MCF 10A (cell line): ENCODE measurements at regions not wholly inside any gene's neighbourhood (a gene's known extent, or its start where the extent isn't known, plus 50 kb on each side); places are given as distances from the start of the nearest gene placed in this dataset.
"Not testable (repeated sequence)": the region's sequence is repeated elsewhere in the genome, so short reads cannot be mapped to it uniquely, and the experiment has no call there.

Experiments
- BruUV-seq: library from RNA; stranded (reverse); fragments of 400-500 nt; replicated peaks from 2 replicates; lab custom pipeline; 2021; lab: Mats Ljungman, UMichigan
- CTCF ChIA-PET: fragments of 300-600 bp; sonication (Branson Sonifier 250); formaldehyde crosslinking; extraction: SDS; loops from one replicate; lab custom pipeline; 2021; ENCODE audit warnings: antibody characterized with exemption, inconsistent platforms; lab: Yijun Ruan, JAX
- POLR2A ChIA-PET: fragments of 300-600, 350-650 bp; sonication (Branson Sonifier 250); formaldehyde crosslinking; extraction: SDS; loops from one replicate; lab custom pipeline; 2020; ENCODE audit warnings: antibody characterized with exemption, inconsistent platforms; lab: Yijun Ruan, JAX
- DNase-seq: peaks from one replicate; pipeline ENCODE4 v3.0.0-alpha.2; 2018; ENCODE audit not compliant: unreplicated experiment
- H3K27ac Mint-ChIP-seq: one replicate; pipeline ENCODE4 v1.8.0; 2022; ENCODE audit warnings: mild to moderate bottlenecking, low read depth, mixed read lengths; ENCODE audit not compliant: unreplicated experiment
- H3K27me3 Mint-ChIP-seq: one replicate; pipeline ENCODE4 v1.8.0; 2022; ENCODE audit warnings: mixed read lengths; ENCODE audit not compliant: insufficient read depth, unreplicated experiment
- H3K36me3 Mint-ChIP-seq: one replicate; pipeline ENCODE4 v1.8.0; 2022; ENCODE audit warnings: mild to moderate bottlenecking, moderate library complexity, mixed read lengths; ENCODE audit not compliant: insufficient read depth, unreplicated experiment
- H3K4me1 Mint-ChIP-seq: one replicate; pipeline ENCODE4 v1.8.0; 2022; ENCODE audit warnings: mixed read lengths; ENCODE audit not compliant: insufficient read depth, unreplicated experiment
- H3K4me3 Mint-ChIP-seq: one replicate; pipeline ENCODE4 v1.8.0; 2022; ENCODE audit warnings: mild to moderate bottlenecking, moderate library complexity, mixed read lengths; ENCODE audit not compliant: unreplicated experiment
- H3K9me3 Mint-ChIP-seq: one replicate; pipeline ENCODE4 v1.8.0; 2022; ENCODE audit warnings: mixed read lengths; ENCODE audit not compliant: unreplicated experiment
- intact Hi-C: fragments of 100-400 bp; cut with micrococcal nuclease; formaldehyde crosslinking; loops from 2 replicates; pipeline ENCODE4 v1.14.1; 2022
- TF ChIP-seq, protein P1 (sequence below): fragments of 200-600 bp; IDR thresholded peaks from one replicate; pipeline ENCODE4 v1.8.0; 2022; ENCODE audit warnings: antibody characterized with exemption, mild to moderate bottlenecking; ENCODE audit not compliant: unreplicated experiment

DNA sequence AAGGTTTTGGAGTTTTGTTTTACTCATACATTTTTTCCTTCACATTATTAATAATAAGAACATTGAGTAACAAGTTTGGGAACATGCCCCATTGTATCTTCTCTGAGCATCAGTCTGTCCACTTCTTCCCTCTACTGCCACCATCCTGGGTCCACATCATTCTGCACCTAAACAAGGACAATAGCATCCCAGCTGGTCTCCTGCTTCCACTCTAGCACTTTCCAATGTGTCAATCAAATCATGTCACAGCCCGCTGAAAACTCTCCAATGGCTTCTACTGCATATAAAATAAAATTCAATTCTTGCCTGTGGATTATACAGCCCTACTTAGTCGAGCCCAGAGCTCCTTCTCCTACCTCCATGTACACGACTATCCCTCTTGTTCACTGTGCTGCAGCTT, 66.8 kb upstream of the RBPJ start:
- ChIA-PET CTCF (interaction anchor here (1.1 kb wide), 1 partner anchor 171 kb away, joined by 3 read pairs; no protein-coding TSS in a partner anchor), POLR2A (interaction anchor here (0.7 kb wide), 1 partner anchor 1050 kb away, joined by 3 read pairs; no protein-coding TSS in a partner anchor)
- Mint-ChIP-seq H3K4me1 (peaks cover 6% of the 10 kb centered on the region), H3K27ac (no peak overlapping the region), H3K9me3 (no peaks in the 10 kb centered on the region), H3K36me3 (no peaks in the 10 kb centered on the region), H3K4me3 (no peak overlapping the region), H3K27me3 (no peaks in the 10 kb centered on the region)
- no TSS peak for BruUV-seq
- DNase-seq: no peak
- intact Hi-C loops: no loop called here
- TF ChIP-seq, protein P1, sequence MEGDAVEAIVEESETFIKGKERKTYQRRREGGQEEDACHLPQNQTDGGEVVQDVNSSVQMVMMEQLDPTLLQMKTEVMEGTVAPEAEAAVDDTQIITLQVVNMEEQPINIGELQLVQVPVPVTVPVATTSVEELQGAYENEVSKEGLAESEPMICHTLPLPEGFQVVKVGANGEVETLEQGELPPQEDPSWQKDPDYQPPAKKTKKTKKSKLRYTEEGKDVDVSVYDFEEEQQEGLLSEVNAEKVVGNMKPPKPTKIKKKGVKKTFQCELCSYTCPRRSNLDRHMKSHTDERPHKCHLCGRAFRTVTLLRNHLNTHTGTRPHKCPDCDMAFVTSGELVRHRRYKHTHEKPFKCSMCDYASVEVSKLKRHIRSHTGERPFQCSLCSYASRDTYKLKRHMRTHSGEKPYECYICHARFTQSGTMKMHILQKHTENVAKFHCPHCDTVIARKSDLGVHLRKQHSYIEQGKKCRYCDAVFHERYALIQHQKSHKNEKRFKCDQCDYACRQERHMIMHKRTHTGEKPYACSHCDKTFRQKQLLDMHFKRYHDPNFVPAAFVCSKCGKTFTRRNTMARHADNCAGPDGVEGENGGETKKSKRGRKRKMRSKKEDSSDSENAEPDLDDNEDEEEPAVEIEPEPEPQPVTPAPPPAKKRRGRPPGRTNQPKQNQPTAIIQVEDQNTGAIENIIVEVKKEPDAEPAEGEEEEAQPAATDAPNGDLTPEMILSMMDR: no peak

DNA sequence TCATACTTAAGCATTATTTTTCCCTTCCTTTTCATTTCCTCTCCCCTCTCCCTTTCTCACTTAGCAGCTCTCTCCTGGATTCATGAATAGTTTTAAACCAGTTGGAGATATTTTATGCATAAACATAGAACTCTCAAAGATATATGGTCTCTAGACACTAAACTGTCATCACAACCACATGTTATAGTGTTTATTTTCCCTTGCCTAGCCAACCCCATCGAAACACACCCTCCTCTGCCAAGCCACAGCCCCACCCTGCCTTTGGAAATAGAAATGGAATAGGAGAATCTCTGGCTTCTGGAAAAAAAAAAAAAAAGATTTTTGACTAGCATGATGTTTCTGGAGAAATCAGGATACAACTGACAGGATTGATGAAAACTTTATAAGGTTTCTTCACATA, 64.8 kb upstream of the RBPJ start:
- DNase-seq: peak; percentile 7
- peaks cover 4% of the 10 kb centered on the region for H3K9me3 Mint-ChIP-seq
- peak overlapping the region; percentile 46 for H3K27ac Mint-ChIP-seq
- intact Hi-C loops: no loop called here
- no peaks in the 10 kb centered on the region for H3K36me3 Mint-ChIP-seq
- ChIA-PET CTCF (interaction anchor here (1.3 kb wide), 1 partner anchor 20 kb away, joined by 6 read pairs; no protein-coding TSS in a partner anchor), POLR2A (interaction anchor here (1.5 kb wide), 1 partner anchor 34 kb away, joined by 4 read pairs; no protein-coding TSS in a partner anchor)
- BruUV-seq: no TSS peak
- no peaks in the 10 kb centered on the region for H3K27me3 Mint-ChIP-seq
- H3K4me3 Mint-ChIP-seq: no peak overlapping the region
- TF ChIP-seq, protein P1: no peak
- peaks cover 6% of the 10 kb centered on the region for H3K4me1 Mint-ChIP-seq

DNA sequence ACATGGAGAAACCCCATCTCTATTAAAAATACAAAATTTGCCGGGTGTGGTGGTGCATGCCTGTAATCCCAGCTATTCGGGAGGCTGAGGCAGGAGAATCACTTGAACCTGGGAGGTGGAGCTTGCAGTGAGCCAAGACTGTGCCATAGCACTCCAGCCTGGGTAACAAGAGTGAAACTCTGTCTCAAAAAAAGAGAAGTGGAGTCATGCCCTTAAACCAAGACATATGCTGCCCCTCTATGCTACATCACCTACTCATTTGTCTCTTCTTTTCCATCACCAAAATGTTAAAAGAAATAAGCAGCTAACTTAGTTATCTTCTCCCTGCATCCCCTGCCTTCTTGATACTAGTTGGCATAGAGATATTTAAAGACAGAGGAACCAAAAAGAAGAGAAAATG, 63.4 kb upstream of the RBPJ start:
- intact Hi-C loops, POLR2A ChIA-PET, H3K4me1 Mint-ChIP-seq, H3K9me3 Mint-ChIP-seq, H3K27ac Mint-ChIP-seq, DNase-seq, BruUV-seq, H3K36me3 Mint-ChIP-seq, H3K4me3 Mint-ChIP-seq, H3K27me3 Mint-ChIP-seq: not testable (repeated sequence)
- CTCF ChIA-PET: interaction anchor here (1.3 to 1.6 kb wide), 2 partner anchors 22 to 175 kb away, joined by 3 to 6 read pairs; no protein-coding TSS in a partner anchor

DNA sequence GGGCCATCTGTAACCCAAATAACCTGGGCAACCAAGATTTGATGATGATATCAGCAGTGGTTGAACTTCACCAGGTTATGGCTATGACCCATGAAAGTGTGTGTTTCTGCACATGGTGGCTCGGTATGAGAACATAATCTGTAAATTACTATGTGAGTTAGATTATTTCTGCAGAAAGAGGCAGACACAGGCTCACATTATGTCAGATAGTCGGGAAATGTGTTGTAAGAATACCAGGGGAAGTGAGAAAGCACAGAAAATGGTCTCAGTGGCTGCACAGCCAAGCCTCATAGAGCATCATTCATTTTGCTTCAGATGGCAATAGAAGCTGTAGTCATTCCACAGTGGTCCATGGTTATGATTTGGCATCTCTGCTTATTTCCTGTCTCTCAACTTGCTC, 63.0 kb upstream of the RBPJ start:
- intact Hi-C loops: no loop called here
- no peak overlapping the region for H3K4me3 Mint-ChIP-seq
- POLR2A ChIA-PET: no interaction called here
- H3K27ac Mint-ChIP-seq: no peak overlapping the region
- DNase-seq: no peak
- peaks cover 5% of the 10 kb centered on the region for H3K9me3 Mint-ChIP-seq
- no peaks in the 10 kb centered on the region for H3K27me3 Mint-ChIP-seq
- TF ChIP-seq, protein P1: no peak
- BruUV-seq: no TSS peak
- peaks cover 6% of the 10 kb centered on the region for H3K4me1 Mint-ChIP-seq
- CTCF ChIA-PET: interaction anchor here (1.6 kb wide), 1 partner anchor 175 kb away, joined by 3 read pairs; no protein-coding TSS in a partner anchor
- H3K36me3 Mint-ChIP-seq: no peaks in the 10 kb centered on the region
